DMS 273 (cell line): ENCODE measurements at regions not wholly inside any gene's neighbourhood (a gene's known extent, or its start where the extent isn't known, plus 50 kb on each side); places are given as distances from the start of the nearest gene placed in this dataset.
A peak's percentile ranks its signal among the peaks of the same experiment; 100 is the strongest.

Source experiments
- DNase-seq: peaks from one replicate; lab custom pipeline; 2025; ENCODE audit not compliant: unreplicated experiment; lab: John Stamatoyannopoulos, UW

- no peak for DNase-seq
Measured at GRCh38 chr4:91837608-91838029, 466.1 kb upstream of the GRID2 start.

- no peak for DNase-seq
Measured at GRCh38 chr4:91838181-91838861, 465.4 kb upstream of the GRID2 start.

- peak; percentile 84 for DNase-seq
Measured at GRCh38 chr4:91840359-91840758, 463.4 kb upstream of the GRID2 start.

DNA sequence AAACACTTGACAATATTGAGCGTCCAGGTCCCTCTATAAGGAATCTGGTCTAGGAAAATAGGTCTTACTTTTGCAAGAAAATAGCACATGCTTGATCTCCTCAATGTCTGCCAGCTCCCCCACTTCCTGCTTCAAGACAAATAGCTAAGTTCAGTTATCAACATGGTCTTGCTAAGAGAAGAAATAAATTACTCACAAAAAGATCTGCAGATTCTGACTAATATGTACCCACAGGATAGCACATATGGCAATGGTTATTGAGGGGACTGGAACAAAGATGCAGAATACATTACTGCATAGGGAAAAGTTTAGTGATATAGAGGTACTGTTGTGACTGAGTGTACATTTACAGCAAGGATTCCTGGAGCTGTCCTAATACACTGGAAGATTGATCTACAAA is 457.5 kb upstream of the GRID2 start:
- no peak for DNase-seq

- no peak for DNase-seq
Measured at GRCh38 chr4:91851456-91851855, 452.3 kb upstream of the GRID2 start.

DNA sequence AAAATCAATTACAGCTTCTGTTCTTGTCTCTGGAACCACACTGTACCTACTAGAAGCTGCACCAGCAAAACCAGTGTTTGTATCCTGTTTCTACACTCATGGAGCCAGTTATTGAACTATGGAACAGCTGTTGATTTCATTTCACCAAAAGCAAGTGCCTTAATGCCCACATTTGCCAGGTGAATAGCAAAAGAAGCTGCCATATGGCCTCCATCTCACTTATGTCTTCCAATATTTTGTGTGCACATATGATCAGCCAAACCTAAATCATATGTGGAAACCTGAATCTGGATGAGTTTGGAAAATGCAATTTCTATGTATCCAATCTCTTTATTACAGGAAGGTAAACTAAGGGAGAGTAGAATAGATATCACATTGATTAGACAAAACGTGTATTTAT is 415.8 kb upstream of the GRID2 start:
- peak; percentile 16 for DNase-seq

DNA sequence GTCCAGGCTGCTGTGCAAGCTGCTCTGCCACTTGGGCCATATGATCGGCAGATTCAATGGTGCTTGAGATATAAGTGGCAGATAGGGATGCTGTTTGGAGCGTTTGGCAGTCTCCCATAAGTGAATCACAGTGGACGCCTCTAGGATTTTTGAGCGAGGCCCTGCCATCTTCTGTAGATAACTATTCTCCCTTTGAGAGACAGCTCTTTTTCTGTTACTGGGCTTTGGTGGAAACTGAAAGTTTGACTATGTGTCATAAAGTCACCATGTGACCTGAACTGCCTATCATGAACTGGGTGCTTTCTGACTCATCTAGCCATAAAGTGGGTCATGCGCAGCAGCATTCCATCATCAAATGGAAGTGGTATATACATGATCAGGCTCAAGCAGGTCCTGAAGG is 412.5 kb upstream of the GRID2 start:
- peak; percentile 24 for DNase-seq

DNA sequence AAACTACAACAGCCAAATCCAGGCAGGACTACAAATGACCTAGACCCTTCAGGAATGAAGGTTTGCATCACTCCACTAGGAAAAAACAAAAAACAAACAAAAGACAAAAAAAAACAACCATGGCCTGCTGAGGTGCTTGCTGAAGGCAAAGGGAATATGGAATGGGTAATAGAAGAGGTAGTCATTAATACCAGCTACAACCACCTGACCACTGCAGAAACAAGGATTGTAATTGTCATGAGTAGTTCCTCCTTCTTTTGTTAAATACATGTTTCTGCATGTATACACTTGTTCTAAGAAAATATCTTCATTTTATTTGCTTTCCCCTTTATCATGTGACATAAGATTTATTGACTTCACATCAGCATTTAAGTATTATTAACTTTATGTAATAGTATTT is 409.8 kb upstream of the GRID2 start:
- DNase-seq, result no peak

DNA sequence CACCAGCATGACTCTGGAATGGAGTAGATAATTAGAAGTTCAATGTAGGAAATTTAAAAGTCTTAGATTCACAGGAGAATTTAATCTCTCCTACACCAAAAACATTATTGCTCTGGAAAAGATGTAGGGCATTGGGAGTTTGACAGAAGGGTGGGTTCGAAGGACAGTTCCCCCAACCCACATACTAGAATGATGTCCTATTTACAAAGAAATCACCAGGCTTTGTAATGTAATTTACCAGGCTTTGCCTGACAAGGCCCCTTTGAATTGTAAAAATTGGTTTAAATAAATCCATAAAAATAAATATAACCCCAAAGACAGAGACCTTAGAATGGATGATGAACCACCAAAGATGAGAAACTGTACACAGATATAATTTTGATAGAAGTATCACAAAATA is 399.2 kb upstream of the GRID2 start:
- no peak for DNase-seq

DNA sequence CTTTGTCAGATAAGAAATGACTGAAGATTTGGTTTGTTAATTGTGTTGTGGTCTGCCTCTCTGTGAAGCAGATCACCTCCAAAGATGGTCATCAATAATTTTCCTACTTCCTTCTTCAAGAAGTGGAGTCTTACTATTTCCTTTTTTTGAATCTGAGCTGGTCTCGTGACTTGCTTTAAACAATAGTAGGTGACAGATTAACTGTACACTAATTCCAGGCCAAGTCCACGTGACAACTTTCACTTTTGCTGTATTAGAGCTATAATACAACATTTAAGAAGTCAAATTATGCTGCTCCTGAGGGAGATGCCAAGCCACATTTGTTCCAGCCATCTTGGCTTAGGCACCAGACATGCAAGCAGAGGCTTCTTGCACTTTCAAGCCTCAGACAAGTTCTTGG is 393.8 kb upstream of the GRID2 start:
- no peak for DNase-seq

DNA sequence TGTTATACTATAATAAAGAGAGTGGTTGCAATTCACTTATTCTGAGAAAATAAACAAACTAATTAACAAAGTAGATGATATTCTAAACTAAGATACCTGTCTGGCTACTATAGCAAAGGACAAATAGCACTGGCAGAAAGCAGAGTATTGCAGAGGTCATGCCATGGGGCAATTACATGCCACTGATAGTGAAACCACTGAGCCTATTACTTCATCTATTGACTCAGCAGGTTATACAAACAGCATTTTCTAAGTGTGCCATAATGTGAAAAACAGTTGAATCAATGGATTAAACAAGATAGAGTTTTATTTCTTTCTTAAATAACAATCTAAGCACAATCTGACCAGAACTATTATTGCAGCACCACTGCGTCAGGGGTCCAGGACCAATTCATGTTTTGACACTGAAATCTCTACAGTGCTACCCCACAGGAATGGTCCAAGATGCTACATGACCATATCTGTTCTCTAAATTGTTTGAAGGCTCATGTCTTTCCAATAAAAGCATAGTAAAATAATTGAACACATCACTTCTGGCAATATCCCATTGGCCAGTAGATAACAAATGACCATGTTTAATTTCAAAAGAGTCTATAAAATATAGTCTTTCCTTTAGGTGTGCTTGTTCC is 389.5 kb upstream of the GRID2 start:
- no peak for DNase-seq

GRCh38 chr4:91916219-91916618 is 387.5 kb upstream of the GRID2 start:
- DNase-seq, result no peak

GRCh38 chr4:91924625-91925024 is 379.1 kb upstream of the GRID2 start:
- DNase-seq, result no peak

DNA sequence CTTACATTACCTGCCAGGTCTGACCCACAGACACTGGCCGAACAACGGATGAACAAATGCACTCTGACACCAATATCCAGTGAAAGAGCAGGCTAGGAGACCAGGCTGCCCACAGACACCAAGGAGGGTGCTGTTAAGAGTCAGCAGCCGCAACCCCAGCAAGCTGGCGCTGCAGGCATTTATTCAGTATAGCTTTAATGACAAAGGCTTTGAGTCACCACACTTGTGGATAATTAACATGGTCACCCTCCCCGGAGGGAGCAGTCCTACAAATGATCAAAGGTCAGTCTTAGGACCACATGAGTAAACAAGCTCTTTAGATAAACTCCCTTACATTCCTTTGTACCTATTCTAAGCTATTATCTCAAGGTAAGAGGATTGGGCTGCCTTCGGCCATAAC is 368.5 kb upstream of the GRID2 start:
- DNase-seq, result no peak

DNA sequence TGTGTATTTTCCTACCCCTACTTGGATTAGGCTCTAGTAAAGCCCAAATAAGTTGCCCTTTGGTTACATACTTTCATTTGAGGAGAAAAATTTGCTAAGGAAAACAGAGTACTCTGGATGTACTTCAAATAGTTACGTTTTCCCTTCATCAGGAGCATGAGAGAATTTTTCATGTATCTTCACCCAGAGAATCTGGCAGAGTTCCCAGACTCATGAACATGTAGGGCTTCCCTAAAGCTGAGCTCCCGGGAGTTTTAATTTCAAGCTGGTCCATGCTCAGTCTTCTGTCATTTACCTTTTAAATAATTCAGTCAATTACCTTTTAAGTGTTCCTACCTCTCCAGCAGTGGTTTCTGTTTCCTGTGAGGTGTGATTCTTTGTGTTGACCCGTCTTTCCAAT is 367.5 kb upstream of the GRID2 start:
- peak; percentile 26 for DNase-seq

DNA sequence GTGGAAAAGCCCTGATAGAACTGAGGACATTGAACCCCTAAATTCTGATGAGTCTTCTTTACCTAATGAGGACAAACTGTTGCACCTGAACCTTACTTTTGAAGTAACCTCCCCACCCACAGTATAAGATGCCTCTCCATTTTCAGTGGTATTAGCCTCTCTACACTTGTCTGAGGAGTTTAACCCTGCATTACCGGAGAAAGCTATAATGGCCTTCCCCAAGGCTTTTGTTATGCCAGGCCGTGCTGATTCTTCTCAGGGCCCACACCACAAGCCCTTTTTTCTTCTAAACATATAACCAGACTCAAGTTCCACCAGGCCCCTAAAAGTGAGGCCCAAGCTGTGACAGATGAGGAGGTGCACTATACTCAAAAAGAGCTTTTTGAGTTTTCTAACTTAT is 345.8 kb upstream of the GRID2 start:
- no peak for DNase-seq

DNA sequence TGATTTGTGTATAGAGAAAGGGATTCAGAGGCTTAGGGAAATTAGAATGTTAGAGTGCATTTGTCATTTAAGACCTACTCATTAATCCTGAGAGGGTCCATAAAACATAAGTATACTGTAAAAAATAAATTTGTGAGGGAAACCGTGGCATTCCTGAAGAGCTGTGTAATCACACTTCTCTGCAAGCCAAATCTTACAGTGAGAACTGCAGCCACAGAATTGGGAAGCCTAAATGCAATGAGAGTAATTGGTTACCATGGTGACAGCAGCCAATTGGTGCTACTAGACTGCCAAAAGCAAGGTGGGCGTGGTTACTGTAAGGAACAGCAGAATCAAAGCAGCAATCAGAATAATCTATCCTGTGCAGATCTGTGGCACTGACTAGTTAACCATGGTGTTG is 345.2 kb upstream of the GRID2 start:
- peak; percentile 62 for DNase-seq

DNA sequence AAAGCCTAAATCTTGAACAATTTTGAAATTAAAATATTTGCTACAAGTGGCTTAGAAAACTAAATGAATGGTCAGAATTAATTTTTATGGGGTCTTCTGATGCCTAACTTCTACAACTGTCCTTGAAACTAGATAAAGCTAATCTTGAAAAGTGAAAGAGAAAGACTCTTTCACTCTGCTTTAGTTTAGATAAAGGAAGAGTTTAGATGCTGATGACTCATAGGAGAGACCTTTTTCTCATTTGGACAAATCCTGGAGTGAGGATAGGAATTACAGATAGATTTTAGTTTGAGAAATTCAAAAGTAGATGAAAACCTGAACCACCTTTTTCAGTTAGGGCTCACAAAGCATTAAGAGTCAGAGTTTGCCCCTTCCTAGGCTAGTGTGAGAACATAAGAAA is 342.3 kb upstream of the GRID2 start:
- no peak for DNase-seq

- no peak for DNase-seq
Measured at GRCh38 chr4:91963486-91963885, 340.3 kb upstream of the GRID2 start.

DNA sequence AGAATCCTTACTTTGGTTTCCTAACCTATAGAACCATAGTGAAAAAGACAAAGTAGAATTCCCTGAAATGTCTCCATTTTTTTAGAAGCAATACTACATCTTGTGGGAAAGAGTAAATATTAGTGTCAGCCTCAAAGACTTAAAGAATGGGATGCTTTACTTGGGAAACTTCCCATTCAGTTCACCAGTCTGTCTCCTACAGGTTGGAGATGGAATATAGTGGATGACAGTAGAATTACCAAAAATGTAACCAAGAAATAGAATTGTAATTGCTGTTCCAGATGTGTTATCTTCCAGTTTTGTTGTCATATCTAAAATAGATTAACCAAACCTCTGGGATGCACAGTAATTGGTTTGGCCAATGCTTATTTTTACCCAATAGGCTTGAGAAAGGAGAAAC is 338.6 kb upstream of the GRID2 start:
- no peak for DNase-seq

DNA sequence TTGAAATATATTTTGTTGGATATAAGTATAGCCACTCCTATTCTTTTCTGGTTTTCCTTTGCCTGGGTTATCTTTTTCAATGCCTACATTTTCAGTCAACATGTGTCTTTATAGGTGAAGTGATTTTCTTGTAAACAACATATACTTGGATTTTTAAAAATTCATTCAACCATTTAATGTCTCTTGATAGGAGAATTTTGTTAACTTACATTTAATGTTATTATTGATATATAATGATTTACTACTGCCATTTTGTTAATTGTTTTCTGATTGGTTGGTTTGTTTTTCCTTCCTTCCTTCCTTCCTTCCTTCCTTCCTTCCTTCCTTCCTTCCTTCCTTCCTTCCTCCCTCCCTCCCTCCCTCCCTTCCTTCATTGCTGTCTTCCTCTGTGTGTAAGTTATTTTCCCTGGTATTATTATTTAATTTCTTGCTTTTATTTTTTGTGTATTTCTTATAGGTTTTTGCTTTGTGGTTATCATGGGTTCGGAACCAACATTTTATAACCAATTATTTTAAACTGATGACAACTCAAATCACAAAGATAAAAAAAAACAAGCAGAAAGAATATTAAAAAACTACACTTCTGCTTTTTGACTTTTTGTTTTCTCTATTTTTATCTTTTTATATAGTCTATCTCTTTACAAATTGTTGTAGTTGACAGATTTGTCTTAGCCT is 330.1 kb upstream of the GRID2 start:
- DNase-seq, result no peak

GRCh38 chr4:91984466-91984865 is 319.3 kb upstream of the GRID2 start:
- DNase-seq, result no peak

DNA sequence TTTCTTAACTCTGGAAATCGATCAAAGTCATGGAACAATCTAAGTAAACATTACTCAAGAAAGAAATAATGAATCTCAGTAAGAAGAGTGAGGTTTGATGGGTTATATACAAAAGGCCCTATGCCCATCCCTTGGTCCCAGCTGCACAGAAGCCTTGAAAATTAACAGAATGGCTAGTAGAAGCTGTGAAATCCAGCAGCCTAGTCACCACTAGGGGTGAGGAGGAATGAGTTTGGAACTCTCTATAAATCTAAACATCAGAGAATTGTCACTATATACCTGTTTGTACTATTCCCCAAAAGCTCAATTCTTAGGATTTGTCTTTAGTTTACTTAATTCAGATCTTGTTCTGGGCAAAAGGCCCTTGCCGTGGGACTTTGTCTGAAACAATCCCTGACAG is 313.9 kb upstream of the GRID2 start:
- DNase-seq, result no peak
